Endothelial cell of umbilical vein (primary cell): ENCODE measurements at regions not wholly inside any gene's neighbourhood (a gene's known extent, or its start where the extent isn't known, plus 50 kb on each side); places are given as distances from the start of the nearest gene placed in this dataset.

ENCODE experiments used
- BruUV-seq: library from RNA; stranded (reverse); fragments of 400-500 nt; replicated peaks from 2 replicates; lab custom pipeline; 2021; lab: Mats Ljungman, UMichigan
- CTCF ChIA-PET: fragments of 300-600, 350-600 bp; sonication (Branson Sonifier 250); formaldehyde crosslinking; loops from one replicate; lab custom pipeline; 2021; ENCODE audit warnings: antibody characterized with exemption, inconsistent platforms; lab: Charles Lee
- POLR2A ChIA-PET: fragments of 300-600, 350-600 bp; sonication (Branson Sonifier 250); formaldehyde crosslinking; loops from one replicate; lab custom pipeline; 2021; ENCODE audit warnings: antibody characterized with exemption, inconsistent platforms; lab: Charles Lee
- DNase-seq: peaks from one replicate; pipeline ENCODE4 v3.0.0-alpha.2; 2011; ENCODE audit warnings: low read depth, low spot score
- FAIRE-seq: peaks from 2 replicates; lab custom pipeline; 2011; peaks lifted over from hg19 to GRCh38; lab: Jason Lieb, UNC
- H2AFZ ChIP-seq: 2 replicates; pipeline ENCODE4 v1.6.0; 2012; ENCODE audit warnings: low read depth, low read length, control low read depth, inconsistent platforms
- H3K27ac ChIP-seq: 2 replicates; pipeline ENCODE4 v1.5.1; 2011; ENCODE audit warnings: low read depth, mild to moderate bottlenecking, control low read depth, low read length, moderate library complexity; ENCODE audit not compliant: insufficient read depth
- H3K27me3 ChIP-seq, 2 experiments: 2 replicates each; pipeline versions ENCODE4 v1.6.0 to v1.6.1; 2011; ENCODE audit warnings: low read length in 2 of 2, mixed read lengths in 1 of 2; ENCODE audit not compliant: control insufficient read depth in 2 of 2, insufficient read depth in 2 of 2
- H3K36me3 ChIP-seq, 2 experiments: 2 replicates in 1 of 2; 3 replicates in 1 of 2; pipeline ENCODE4 v1.5.1; 2011; ENCODE audit warnings: low read length in 2 of 2, mild to moderate bottlenecking in 1 of 2, moderate library complexity in 1 of 2; ENCODE audit not compliant: control insufficient read depth in 2 of 2, insufficient read depth in 2 of 2; ENCODE audit errors: extremely low read depth in 1 of 2
- H3K4me1 ChIP-seq: 3 replicates; pipeline ENCODE4 v1.5.1; 2011; ENCODE audit warnings: mild to moderate bottlenecking, low read length; ENCODE audit not compliant: control insufficient read depth, insufficient read depth; ENCODE audit errors: extremely low read depth
- H3K4me2 ChIP-seq: 2 replicates; pipeline ENCODE4 v1.6.1; 2011; ENCODE audit warnings: low read length, control low read depth, mixed read lengths; ENCODE audit not compliant: insufficient read depth
- H3K4me3 ChIP-seq, 3 experiments: fragments of 200-600 bp in 1 of 3; sonication (generic), shearing (Covaris generic) in 1 of 3; replicated peaks in 1 of 3; 2 replicates each; pipeline ENCODE4 v1.5.1; 2011 to 2016; ENCODE audit warnings: control low read depth in 3 of 3, low read length in 3 of 3, mild to moderate bottlenecking in 2 of 3, inconsistent platforms in 1 of 3, low read depth in 1 of 3, moderate library complexity in 1 of 3; ENCODE audit not compliant: insufficient read depth in 1 of 3
- H3K79me2 ChIP-seq: 2 replicates; pipeline ENCODE4 v1.6.0; 2012; ENCODE audit warnings: low read length, inconsistent platforms; ENCODE audit not compliant: control insufficient read depth, insufficient read depth
- H3K9ac ChIP-seq: replicated peaks from 2 replicates; pipeline ENCODE3; 2011; ENCODE audit warnings: low read length, control low read depth; ENCODE audit not compliant: insufficient read depth; ENCODE audit errors: extremely low read depth
- H3K9me1 ChIP-seq: replicated peaks from 3 replicates; pipeline ENCODE4 v1.6.0; 2011; ENCODE audit warnings: mild to moderate bottlenecking, low read length; ENCODE audit not compliant: control insufficient read depth, insufficient read depth; ENCODE audit errors: extremely low read depth
- H3K9me3 ChIP-seq: replicated peaks from 2 replicates; pipeline ENCODE4 v1.5.1; 2012; ENCODE audit warnings: low read length, inconsistent platforms; ENCODE audit not compliant: control insufficient read depth, insufficient read depth
- H4K20me1 ChIP-seq: replicated peaks from 2 replicates; pipeline ENCODE3; 2011; ENCODE audit warnings: mild to moderate bottlenecking, low read length; ENCODE audit not compliant: control insufficient read depth, insufficient read depth; ENCODE audit errors: extremely low read depth
- CTCF ChIP-seq, 2 donors: IDR thresholded peaks; 1 replicate in 1 of 2; 2 replicates in 1 of 2; pipeline ENCODE4 v1.5.1; 2011; ENCODE audit warnings: low read length in 2 of 2, mild to moderate bottlenecking in 2 of 2, moderate library complexity in 2 of 2, control low read depth in 1 of 2, inconsistent platforms in 1 of 2, low read depth in 1 of 2; ENCODE audit not compliant: insufficient read depth in 1 of 2; ENCODE audit errors: extremely low read depth in 1 of 2
- EZH2 ChIP-seq: IDR thresholded peaks from 2 replicates; pipeline ENCODE4 v1.6.1; 2012; ENCODE audit warnings: borderline replicate concordance, low read depth, mild to moderate bottlenecking, moderate library complexity, low read length, inconsistent platforms; ENCODE audit not compliant: severe bottlenecking
- FOS ChIP-seq: IDR thresholded peaks from 2 replicates; pipeline ENCODE4 v1.6.1; 2011; ENCODE audit warnings: mild to moderate bottlenecking, low read length, moderate library complexity, borderline replicate concordance; ENCODE audit not compliant: insufficient read depth
- GATA2 ChIP-seq: IDR thresholded peaks from 2 replicates; pipeline ENCODE4 v1.7.0; 2011; ENCODE audit warnings: low read depth, mild to moderate bottlenecking, moderate library complexity, mixed read lengths, low read length; ENCODE audit not compliant: insufficient read length, insufficient read depth
- JUN ChIP-seq: IDR thresholded peaks from 2 replicates; pipeline ENCODE4 v1.6.1; 2011; ENCODE audit warnings: borderline replicate concordance, low read depth; ENCODE audit not compliant: insufficient read length, insufficient read depth
- MYC ChIP-seq: IDR thresholded peaks from one replicate; pipeline ENCODE4 v1.6.1; 2011; ENCODE audit warnings: mild to moderate bottlenecking, low read depth, low read length
- POLR2A ChIP-seq: IDR thresholded peaks from 2 replicates; pipeline ENCODE4 v1.6.1; 2012; ENCODE audit warnings: low read depth, mild to moderate bottlenecking, control low read depth, low read length
- POLR2AphosphoS5 ChIP-seq: IDR thresholded peaks from 2 replicates; pipeline ENCODE4 v1.6.1; 2012; ENCODE audit warnings: low read depth, mild to moderate bottlenecking, control low read depth, low read length, moderate library complexity; ENCODE audit not compliant: insufficient read depth
- dilution Hi-C: fragments of 300-500 bp; cut with MboI; formaldehyde crosslinking; loops from one replicate; pipeline ENCODE4 v1.15.0; 2019; ENCODE audit warnings: low sequenced_read_pairs; ENCODE audit not compliant: extremely low pct_ligation_motif_present
- intact Hi-C: fragments of 100-400 bp; cut with micrococcal nuclease; formaldehyde crosslinking; loops from one replicate; pipeline ENCODE4 v1.10.0; 2022

- Histone ChIP-seq H3K27ac (no peak overlapping the region), H3K9me1 (no peaks in the 10 kb centered on the region), H3K79me2 (no peaks in the 10 kb centered on the region), H4K20me1 (no peaks in the 10 kb centered on the region), H3K27me3 (no peaks in the 10 kb centered on the region), H3K4me3 (no peak overlapping the region), H3K4me2 (no peak overlapping the region), H2AFZ (no peak overlapping the region), H3K4me1 (no peaks in the 10 kb centered on the region), H3K36me3 (no peaks in the 10 kb centered on the region), H3K9ac (no peak overlapping the region), H3K9me3 (no peaks in the 10 kb centered on the region)
- no peak for TF ChIP-seq GATA2
- TF ChIP-seq POLR2AphosphoS5: no peak
- no peak for TF ChIP-seq FOS
- TF ChIP-seq POLR2A: no peak
- TF ChIP-seq MYC: no peak
- TF ChIP-seq CTCF (IDR thresholded peaks at IDR 0.05; ENCODE audit: extremely low read depth in 1 of 2, insufficient read depth in 1 of 2, low read depth in 1 of 2, low read length in 2 of 2): no peak
- no peak for TF ChIP-seq EZH2
- TF ChIP-seq JUN: no peak
- FAIRE-seq (no peak), DNase-seq (no peak)
- ChIA-PET POLR2A (no interaction called here), CTCF (no interaction called here)
- dilution Hi-C loops (no loop called here), intact Hi-C loops (no loop called here)
- no TSS peak for BruUV-seq
These were observed 1135.8 kb upstream of the ACVR2A start for GRCh38 chr2:146709004-146709403.
